Bone marrow (tissue), 2 donors: ENCODE measurements at regions not wholly inside any gene's neighbourhood (a gene's known extent, or its start where the extent isn't known, plus 50 kb on each side); places are given as distances from the start of the nearest gene placed in this dataset.
"Not testable (repeated sequence)": the region's sequence is repeated elsewhere in the genome, so short reads cannot be mapped to it uniquely, and the experiment has no call there.

Source experiments
- DNase-seq, 2 donors: peaks; one replicate each; lab custom pipeline; 2025; lab: John Stamatoyannopoulos, UW

DNA sequence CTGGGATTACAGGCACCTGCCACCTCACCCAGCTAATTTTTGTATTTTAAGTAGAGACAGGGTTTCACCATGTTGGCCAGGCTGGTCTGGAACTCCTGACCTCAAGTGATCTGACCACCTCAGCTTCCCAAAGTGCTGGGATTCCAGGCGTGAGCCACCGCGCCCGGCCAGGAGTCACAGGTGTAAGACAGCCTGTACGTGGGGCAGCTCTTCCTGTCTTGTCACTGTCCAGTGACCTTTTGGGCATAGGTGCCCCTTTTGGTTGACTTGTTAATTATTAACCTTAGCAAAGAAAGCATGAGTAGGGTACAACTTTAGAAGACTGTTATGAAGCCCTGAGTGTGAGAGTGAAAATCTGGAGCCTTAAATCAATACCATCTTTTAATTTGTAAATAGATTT is 703.7 kb upstream of the SOX11 start:
- not testable (repeated sequence) for DNase-seq

DNA sequence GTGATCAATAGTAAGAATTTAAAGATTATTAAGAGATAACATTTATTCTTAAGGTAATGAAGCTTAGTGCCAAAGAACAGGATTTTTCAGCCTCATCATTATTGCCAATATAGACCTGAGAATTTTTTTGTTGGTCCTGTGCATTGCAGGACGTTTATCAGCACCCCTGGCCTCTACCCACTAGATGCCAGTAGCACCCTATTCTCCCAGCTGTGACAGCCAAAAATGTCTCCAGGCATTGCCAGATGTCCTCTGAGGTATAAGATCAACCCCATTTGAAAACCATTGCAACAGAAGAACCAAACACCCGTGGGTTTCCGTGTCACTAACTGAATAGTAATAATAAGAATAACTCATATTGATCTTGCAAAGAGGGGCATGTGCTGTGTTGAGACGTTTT is 700.0 kb upstream of the SOX11 start:
- DNase-seq, result no peak

DNA sequence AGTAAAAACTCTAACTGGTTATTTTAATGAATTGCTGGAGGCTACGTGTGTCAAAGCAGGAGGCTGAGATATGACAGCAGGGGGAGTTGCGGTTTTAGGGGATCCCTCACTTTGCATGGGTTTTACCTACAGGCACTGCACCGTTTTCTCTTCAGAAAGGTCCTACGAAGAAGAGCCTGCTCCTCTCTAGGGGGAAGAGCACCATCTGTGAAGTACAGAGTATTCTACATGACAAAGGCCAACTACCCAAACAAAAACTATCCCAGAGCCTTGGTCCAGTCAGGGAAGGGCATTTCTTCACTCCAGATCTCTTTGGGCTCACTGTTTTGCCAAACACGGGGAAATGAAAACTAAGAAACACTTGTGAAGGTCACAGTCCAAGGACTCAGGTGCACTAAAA is 696.7 kb upstream of the SOX11 start:
- no peak for DNase-seq

DNA sequence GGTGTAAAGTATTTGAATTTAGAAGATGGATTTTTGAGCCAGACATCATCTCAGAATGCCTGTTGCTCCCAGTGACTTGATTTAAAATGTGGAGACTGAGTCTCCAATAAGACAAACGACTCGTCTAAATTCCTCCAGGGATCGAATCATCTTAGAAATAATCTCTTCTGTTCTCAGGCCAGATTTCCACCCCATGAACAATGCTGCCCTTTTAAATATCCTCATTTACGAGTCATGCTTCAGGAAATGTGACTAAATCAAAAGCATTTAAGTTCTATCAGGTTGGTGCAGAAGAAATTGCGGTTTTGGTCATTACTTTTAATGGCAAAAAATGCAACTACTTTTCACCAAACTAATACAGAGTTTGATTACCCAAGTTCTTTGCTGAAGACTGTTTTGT is 684.6 kb upstream of the SOX11 start:
- DNase-seq, result no peak

DNA sequence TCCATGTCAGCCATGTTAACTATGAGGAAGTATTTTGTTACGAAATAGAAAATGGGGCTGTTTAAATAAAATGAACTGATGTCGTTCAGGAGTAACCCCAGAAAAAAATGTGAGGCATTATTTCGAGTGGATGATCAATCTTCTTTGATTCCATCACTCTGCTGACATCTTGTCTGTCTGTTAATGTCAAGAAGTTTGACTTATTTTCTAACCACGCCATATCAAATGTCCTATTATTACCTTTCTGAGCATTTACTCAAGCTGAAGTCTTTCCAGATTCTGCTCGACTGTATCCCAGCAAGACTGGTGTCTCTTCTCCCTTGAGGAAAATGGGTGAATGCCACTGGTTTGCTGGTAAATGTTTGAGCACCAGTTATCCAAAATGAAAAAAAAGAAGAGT is 672.9 kb upstream of the SOX11 start:
- no peak for DNase-seq

DNA sequence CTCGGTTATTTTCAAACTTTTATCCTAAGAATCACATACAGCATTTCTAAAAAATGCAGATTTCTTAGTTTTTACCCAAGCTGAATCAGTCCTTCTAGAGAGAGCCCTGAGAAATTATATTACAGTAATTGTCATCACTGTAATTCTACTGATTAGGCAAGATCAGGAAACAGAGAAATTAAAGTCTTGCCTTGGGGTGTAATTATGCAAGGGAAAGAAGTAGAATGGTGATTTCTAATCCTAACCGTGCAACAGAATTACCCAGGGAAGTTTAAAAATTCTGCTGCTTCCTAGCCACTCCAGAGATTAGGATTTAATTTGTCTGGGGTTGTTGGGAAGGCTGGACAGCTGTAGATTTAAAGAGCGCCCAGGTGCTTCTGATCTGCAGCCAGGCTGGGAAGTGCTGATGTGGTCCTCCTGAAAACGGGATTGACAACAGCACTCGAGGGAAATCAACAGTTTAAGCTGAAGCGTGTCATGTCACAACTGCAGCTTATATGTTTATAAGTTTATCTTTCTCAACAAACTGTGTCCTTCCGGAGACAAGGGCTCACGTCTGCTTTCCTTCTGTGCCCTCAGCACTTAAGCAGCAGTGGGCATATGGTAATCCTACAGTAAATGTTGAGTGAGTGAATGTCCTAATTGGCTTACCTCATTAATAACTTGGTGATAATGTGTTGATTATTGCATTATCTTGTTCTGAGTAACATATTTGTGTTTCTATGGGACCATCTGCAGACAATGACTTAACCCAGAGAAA is 671.9 kb upstream of the SOX11 start:
- DNase-seq, result no peak

DNA sequence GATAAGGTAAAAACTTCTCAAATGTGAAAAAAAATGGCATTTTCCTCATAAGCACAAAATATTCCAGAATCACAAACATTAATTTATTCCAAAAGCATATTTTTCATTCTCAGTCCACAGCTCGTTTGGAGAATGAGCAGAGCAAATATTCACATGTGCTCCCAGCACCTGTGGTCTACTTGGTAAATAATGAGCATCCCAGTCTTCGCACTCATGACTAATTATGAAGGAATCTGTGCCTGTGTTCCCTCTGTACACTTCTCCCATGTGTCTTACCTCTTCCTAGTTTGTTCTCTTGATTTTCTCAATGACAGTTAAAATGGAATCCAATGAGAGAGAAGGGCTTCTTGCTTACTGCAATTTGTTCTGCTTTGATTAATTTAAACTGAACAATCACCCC is 671.0 kb upstream of the SOX11 start:
- DNase-seq, result no peak

DNA sequence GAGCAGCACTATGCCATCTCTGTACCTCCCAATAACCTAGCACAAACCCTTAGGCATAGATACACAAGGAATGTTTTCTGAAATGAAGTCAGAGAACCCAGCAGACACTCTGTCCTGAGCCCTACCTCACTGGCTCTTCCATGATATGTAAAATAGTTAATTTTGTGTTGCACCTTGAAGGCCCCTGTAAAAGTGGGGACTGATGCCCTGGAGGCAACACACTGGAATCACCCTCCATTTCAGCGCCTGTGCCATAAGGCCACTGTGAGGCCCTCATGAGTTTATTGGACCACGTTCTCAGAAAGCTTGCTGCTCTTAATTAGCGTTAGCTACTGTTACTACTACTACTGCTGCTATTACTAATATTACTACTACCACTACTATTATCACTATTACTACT is 670.1 kb upstream of the SOX11 start:
- DNase-seq, result no peak

DNA sequence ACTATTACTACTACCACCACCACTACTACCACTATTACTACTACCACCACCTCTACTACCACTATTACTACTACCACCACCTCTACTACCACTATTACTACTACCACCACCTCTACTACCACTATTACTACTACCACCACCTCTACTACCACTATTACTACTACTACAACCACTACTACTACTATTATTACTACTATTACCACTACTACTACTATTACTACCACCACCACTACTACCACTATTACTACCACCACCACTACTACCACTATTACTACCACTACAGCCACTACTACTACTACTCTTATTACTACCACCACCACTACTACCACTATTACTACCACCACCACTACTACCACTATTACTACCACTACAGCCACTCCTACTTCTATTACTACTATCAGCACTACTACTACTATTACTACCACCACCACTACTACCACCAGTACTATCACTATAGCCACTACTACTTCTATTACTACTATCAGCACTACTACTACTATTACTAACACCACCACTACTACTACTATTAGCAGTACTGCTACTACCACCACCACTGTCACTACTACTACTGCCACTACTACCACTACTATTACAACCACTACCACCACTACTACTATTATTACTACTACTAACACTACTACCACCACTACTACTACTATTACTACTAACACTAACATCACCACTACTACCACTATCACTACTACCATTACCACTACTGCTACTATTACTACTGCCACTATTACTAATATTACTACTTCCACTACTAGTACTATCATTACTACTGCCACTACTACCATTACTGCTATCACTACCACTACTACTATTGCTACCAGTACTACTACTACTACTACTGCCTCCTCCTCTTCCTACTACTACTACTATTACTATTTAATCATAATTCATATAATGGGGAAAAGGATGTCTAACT is 669.2 kb upstream of the SOX11 start:
- not testable (repeated sequence) for DNase-seq

DNA sequence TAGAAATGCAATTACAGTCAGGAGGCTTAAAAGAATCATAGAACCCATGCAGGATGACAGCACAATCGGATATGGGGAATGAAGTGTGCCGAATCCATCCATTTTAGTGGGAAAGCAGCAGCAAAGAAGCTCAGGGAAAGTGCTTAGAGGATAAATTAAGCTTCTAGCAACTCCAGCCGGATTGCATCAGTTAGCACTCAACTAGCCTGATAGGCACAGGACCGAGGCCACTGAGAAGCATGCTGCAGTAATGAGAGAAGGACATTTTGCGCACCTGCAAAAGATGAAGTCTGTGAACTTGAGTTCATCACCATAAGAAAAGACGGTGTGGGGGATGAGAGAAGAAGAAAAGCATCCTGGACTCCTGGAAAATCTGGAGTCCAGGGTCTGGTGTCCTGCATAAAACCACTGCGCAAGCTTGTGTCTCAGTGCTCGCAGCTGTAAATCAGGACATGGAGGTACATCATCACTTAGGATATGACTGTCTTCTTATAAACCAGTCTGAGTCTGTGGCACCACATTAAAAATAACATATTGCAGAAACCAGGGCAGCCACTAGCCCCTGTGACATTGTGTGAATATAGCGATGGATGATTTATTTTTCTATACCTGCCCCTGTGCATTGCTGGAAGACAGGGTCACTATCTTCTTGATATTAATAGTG is 665.5 kb upstream of the SOX11 start:
- no peak for DNase-seq

DNA sequence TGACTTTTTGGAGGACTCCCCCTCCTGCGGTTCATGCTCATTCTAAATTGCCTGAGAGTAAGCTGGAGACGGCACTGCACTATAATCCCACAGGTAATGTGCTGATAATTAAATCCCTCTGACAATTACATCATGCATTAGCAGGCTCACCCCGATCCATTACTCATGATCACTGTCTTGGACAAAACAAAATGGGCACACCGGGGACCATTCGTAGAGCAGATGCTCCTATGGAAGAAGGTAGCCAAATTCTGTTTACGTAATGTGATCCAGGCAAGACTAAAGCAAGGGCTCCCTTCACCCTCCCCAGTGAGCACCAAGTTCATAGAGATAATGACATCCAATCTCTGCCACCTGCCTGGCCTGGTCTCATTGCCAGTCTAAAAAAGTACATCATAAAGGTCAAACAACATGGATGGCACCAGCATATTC is 657.1 kb upstream of the SOX11 start:
- DNase-seq, result no peak

DNA sequence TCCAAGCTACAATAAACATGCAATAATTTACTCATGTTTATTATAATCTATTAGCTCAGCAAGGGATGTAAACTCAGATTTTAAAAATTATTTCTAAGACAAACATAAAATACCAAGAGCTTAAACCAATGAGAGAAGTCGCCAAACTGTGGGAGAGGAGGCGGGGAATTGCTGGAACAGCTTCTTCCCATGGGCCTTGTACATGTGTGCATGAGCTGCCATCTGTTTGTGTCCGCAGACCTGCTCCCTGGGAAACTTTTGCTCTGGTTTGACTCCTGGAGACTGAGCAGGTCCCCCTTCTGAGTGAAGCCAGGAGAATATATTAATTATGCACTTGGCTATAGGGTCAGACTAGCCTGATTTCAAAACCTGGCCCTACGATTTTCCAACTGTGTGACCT is 655.9 kb upstream of the SOX11 start:
- DNase-seq, result no peak

DNA sequence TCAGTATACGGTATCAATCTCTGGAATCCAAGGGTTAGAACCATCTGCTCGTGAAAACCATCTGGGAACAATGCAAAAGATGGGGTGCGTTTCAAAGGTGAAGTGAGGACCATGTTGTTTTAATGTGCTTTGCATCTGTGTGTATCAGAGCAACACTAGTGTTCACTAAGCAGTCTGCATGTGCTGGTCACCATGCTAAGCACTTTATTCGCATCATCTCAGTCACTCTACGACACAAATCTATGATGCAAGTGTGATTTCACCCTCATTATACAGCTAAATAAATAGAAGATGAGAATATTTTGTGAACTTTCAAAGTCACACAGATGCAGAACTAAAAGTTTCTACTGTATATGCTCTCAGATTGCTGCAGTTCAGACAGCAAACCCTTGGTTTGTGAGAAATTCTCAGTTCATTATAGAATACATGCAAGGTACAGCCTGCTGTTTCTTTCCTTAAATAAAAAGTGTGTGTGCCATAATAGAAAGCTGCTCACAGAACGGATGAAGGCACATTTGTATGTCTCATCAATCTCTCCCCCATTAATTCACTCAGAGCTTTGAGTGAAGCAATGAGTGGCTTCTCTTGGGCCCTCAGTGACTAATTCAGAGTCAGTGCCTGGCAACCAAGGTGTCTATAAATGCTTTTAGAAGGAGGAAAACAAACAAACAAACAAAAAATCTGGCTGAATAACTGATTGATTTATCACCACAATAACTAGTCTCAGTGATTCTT is 652.8 kb upstream of the SOX11 start:
- DNase-seq, result no peak

DNA sequence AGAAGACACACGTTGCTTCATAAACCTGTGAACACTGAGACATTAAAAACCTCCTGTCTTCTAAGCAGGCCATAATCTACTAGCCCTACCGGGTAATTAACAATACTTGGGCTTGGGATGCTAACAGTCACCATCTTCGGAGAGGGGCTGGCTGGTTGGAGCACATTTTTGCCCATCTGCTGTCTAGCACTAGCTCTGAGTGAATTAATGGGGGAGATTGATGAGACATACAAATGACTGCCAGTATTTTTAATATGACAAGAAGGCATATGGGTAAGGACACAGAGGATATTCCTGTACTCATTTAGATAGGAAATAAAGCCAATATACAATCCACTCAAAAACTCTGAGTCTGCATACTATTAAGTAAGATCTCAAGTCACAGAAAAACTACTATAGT is 651.6 kb upstream of the SOX11 start:
- DNase-seq, result no peak

DNA sequence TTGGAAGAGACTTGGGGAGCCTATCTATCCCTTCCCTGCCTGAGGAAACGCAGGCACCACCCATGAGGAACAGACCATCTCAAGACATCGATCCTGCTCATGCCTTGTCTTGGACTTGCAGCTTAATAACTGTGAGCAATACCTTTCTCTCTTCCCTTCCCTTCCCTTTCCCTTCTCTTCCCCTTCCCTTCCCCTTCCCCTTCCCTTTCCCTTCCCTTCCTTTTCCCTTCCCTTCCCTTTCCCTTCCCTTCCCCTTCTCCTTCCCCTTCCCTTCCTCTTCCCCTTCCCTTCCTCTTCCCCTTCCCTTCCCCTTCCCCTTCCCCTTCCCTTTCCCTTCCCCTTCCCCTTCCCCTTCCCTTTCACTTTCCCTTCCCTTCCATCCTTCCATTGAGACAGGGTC is 650.7 kb upstream of the SOX11 start:
- DNase-seq, result no peak

DNA sequence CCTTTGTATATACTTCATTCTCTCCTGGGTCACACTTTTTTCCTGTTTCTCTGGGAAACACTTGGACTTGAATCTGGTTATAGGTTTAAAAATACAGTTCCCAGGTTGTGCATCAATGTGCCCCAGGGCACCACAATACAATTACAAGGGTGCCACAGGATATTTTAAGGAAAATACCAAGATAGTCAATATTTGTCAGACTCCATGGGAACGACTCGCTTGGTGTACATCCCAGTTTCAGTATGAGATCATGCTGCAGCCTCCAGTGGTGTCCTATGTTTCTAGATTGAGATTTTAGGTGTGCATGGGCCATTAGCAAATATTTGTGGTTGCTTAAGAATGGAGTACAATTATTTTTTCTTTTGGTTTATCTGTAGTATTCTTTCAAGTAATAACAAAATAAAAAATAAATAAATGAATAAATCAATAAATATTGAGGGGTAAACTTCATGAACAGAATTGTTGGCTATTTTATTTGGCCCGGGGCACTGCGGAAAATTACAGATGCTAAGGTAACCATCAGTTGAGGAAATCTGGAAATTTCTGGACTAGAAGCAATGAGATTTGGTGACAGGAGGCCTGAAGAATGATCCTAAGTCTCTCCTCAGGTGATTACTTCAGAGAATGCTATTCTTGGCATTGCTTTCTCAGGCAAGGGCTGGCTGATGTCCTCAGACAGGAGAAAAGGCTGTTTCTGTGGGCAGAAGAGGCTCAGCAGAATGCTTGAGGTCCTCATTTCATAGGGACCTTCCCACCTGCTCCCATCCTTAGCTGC is 649.3 kb upstream of the SOX11 start:
- no peak for DNase-seq

DNA sequence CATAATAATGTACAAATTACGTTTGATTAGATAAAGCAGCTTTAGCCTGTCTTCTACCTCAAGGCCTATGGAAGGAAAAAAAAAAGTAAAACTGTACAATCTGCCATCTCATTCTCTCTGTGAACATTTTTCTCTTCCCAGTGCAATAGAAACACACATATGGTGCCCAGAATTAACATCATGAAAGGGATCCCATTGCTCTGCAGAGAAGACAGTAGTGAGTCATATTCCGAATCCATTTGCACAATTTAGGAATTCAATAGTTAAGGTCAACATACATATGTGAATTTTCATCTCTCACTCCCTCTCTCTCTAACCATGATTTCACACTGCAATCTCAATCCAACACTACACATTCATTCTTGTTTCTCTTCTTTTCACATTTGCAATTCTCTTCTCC is 640.9 kb upstream of the SOX11 start:
- no peak for DNase-seq

DNA sequence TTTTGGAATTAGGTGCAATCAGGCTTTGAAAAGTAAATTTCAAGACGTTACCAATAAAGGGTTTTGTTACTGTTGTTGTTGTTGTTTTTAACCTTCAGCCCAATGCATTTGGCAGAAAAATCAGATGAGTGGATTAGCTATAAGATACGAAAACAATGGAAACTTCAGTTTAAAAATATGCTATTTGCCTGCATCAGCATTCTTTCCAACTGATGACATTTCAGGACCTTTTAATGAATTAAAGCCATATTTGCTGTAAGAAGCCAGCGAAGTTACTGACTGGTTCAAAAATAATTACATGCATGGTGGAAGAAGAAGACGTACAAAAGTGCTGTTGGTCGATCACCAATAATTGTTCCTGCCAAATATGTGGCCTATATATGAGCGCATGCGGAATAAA is 639.3 kb upstream of the SOX11 start:
- DNase-seq, result no peak

DNA sequence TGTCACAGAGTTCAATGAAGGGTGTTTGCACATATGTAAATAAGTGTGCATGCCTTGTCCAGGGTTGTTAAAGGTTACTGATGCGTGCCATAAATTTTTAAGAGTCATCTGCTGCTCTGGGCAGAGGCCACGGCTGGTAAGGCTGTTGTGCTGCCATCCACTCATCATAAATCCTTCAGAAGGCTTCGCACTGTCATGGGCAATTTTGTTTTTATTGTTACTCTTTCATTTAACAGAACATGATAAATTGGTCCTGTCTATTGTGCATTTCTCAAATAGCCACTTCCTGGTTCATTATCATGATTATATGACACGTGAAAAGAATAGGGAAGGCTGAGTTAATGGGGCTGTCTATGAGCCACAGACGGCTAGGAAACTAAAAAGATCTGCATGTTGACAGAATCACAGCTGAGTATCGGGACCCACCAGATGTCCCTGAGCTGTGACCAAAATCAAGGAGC is 634.3 kb upstream of the SOX11 start:
- no peak for DNase-seq

DNA sequence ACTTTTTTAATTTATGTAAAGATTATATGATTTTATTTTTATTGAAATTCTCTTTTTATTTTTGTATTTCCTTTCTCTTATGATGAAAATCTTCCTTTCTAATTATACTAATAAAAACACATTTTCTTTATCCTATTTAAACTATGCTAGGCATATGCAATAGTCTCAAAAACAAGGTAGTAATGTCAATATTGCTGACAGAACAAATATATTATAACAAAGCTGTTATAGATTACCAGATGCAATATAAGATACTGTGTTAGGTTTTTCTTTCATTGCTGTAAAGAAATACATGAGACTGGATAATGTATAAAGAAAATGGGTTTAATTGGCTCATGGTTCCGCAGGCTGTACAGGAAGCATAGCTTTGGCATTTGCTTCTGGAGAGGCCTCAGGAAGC is 631.2 kb upstream of the SOX11 start:
- no peak for DNase-seq

DNA sequence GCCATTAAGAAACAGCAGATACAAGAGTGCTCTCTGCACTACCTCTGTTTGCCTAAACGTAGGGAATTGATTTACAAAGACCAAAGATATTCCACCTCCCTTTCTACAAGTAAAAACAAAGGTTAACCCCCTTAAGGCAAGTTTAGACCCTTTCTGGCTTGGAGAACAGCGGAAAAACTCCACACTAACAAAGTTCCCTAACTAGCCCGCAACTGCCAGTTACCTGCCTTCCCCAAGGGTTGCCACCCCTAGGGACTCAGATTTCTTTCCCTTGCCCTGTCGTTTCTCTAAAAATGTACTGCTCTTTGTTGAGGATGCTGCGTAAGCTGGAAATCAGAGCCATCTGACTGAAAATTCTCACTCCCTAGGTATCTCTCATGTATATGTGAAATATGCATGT is 627.5 kb upstream of the SOX11 start:
- DNase-seq, result no peak
